SK-MEL-5 (cell line): ENCODE measurements at regions not wholly inside any gene's neighbourhood (a gene's known extent, or its start where the extent isn't known, plus 50 kb on each side); places are given as distances from the start of the nearest gene placed in this dataset.
A peak's percentile ranks its signal among the peaks of the same experiment; 100 is the strongest.
"Not testable (repeated sequence)": the region's sequence is repeated elsewhere in the genome, so short reads cannot be mapped to it uniquely, and the experiment has no call there.

Experiments used
- DNase-seq: peaks from one replicate; pipeline ENCODE4 v3.0.0-alpha.2; 2016; ENCODE audit warnings: low read depth, low spot score
- in situ Hi-C: cut with HindIII; loops from 2 replicates; pipeline ENCODE4 v1.10.0; 2016; ENCODE audit warnings: low sequenced_read_pairs, high pct_unique_total_duplicates, low pct_unique_long_range_greater_than_20kb

GRCh38 chr4:174089711-174090110 lies 193.8 kb downstream of the FBXO8 start:
- in situ Hi-C loops = no loop called here
- no peak for DNase-seq

- in situ Hi-C loops = no loop called here
- no peak for DNase-seq
These were observed 194.7 kb downstream of the FBXO8 start for GRCh38 chr4:174088795-174089194.

GRCh38 chr4:174086829-174087799 lies 196.4 kb downstream of the FBXO8 start:
- in situ Hi-C loops = no loop called here
- DNase-seq = no peak

GRCh38 chr4:174084981-174085380 lies 198.5 kb downstream of the FBXO8 start:
- in situ Hi-C loops = no loop called here
- no peak for DNase-seq

GRCh38 chr4:174084542-174084941 lies 198.9 kb downstream of the FBXO8 start:
- no peak for DNase-seq
- in situ Hi-C loops = no loop called here

GRCh38 chr4:174080361-174080760 lies 203.1 kb downstream of the FBXO8 start:
- no peak for DNase-seq
- in situ Hi-C loops = no loop called here

- peak; percentile 1 for DNase-seq
- in situ Hi-C loops = no loop called here
These were observed 211.9 kb downstream of the FBXO8 start for GRCh38 chr4:174071595-174071994.

GRCh38 chr4:174069848-174070330 lies 213.6 kb downstream of the FBXO8 start:
- DNase-seq = peak; percentile 15
- in situ Hi-C loops = no loop called here

- in situ Hi-C loops = no loop called here
- no peak for DNase-seq
These were observed 216.8 kb downstream of the FBXO8 start for GRCh38 chr4:174066611-174067205.

GRCh38 chr4:174062831-174063230 lies 220.6 kb downstream of the FBXO8 start:
- DNase-seq = no peak
- in situ Hi-C loops = no loop called here

GRCh38 chr4:174061026-174061425 lies 222.4 kb downstream of the FBXO8 start:
- in situ Hi-C loops = no loop called here
- DNase-seq = no peak

GRCh38 chr4:174058846-174059245 lies 224.6 kb downstream of the FBXO8 start:
- in situ Hi-C loops = no loop called here
- no peak for DNase-seq

- DNase-seq = no peak
- in situ Hi-C loops = no loop called here
These were observed 226.5 kb downstream of the FBXO8 start for GRCh38 chr4:174056959-174057358.

- in situ Hi-C loops = no loop called here
These were observed 228.1 kb downstream of the FBXO8 start for GRCh38 chr4:174055344-174055743.

GRCh38 chr4:174053895-174054294 lies 229.6 kb downstream of the FBXO8 start:
- peak; percentile 83 for DNase-seq
- in situ Hi-C loops = no loop called here

More at GRCh38 chr4:174055344-174055743, 228.1 kb downstream of the FBXO8 start:
- no peak for DNase-seq

- DNase-seq = peak; percentile 44
- in situ Hi-C loops = no loop called here
These were observed 236.1 kb downstream of the FBXO8 start for GRCh38 chr4:174047363-174047762.

GRCh38 chr4:174045829-174046228 lies 237.6 kb downstream of the FBXO8 start:
- in situ Hi-C loops, DNase-seq: not testable (repeated sequence)

- DNase-seq = no peak
- in situ Hi-C loops = no loop called here
These were observed 238.1 kb downstream of the FBXO8 start for GRCh38 chr4:174045381-174045780.
